HEK293T (cell line): ENCODE measurements at regions not wholly inside any gene's neighbourhood (a gene's known extent, or its start where the extent isn't known, plus 50 kb on each side); places are given as distances from the start of the nearest gene placed in this dataset.

Source experiments
- ARNT ChIP-seq: fragments of 450-650 bp; IDR thresholded peaks from 2 replicates; pipeline ENCODE4 v1.6.1; 2017; ENCODE audit warnings: mild to moderate bottlenecking
- BHLHE40 ChIP-seq: fragments of 450-650 bp; IDR thresholded peaks from 2 replicates; pipeline ENCODE4 v1.6.1; 2016; ENCODE audit warnings: mild to moderate bottlenecking, moderate library complexity, borderline replicate concordance
- CTBP1 ChIP-seq: fragments of 450-650 bp; IDR thresholded peaks from 2 replicates; pipeline ENCODE4 v1.6.1; 2016; ENCODE audit warnings: borderline replicate concordance
- ELF4 ChIP-seq: fragments of 450-650 bp; IDR thresholded peaks from 2 replicates; pipeline ENCODE4 v1.6.1; 2017; ENCODE audit warnings: antibody characterized with exemption
- FOXA1 ChIP-seq: fragments of 450-650 bp; IDR thresholded peaks from 2 replicates; pipeline ENCODE4 v1.6.1; 2016; ENCODE audit warnings: mild to moderate bottlenecking
- FOXK2 ChIP-seq: fragments of 450-650 bp; IDR thresholded peaks from 2 replicates; pipeline ENCODE4 v1.6.1; 2016; ENCODE audit warnings: mild to moderate bottlenecking
- FOXM1 ChIP-seq: fragments of 450-650 bp; IDR thresholded peaks from 2 replicates; pipeline ENCODE4 v1.6.1; 2017; ENCODE audit warnings: mild to moderate bottlenecking, borderline replicate concordance
- HDGF ChIP-seq: fragments of 450-650 bp; IDR thresholded peaks from 2 replicates; pipeline ENCODE4 v1.6.1; 2017; ENCODE audit warnings: antibody characterized with exemption, borderline replicate concordance
- LEF1 ChIP-seq: fragments of 450-650 bp; IDR thresholded peaks from 2 replicates; pipeline ENCODE4 v1.6.1; 2017; ENCODE audit warnings: mild to moderate bottlenecking, borderline replicate concordance
- PKNOX1 ChIP-seq: fragments of 450-650 bp; IDR thresholded peaks from 2 replicates; pipeline ENCODE4 v1.6.1; 2016
- SP1 ChIP-seq: fragments of 450-650 bp; IDR thresholded peaks from 2 replicates; pipeline ENCODE4 v1.6.1; 2017
- TARDBP ChIP-seq: fragments of 450-650 bp; IDR thresholded peaks from 2 replicates; pipeline ENCODE4 v1.6.1; 2016
- ZNF384 ChIP-seq: fragments of 450-650 bp; IDR thresholded peaks from 2 replicates; pipeline ENCODE4 v1.6.1; 2016

- TF ChIP-seq PKNOX1 (no peak), FOXK2 (no peak), FOXM1 (no peak), ARNT (no peak), LEF1 (no peak), ZNF384 (no peak), CTBP1 (no peak), SP1 (no peak), ELF4 (no peak), BHLHE40 (no peak), FOXA1 (no peak), TARDBP (no peak), HDGF (no peak)
Measured at GRCh38 chr2:239506961-239507360, 106.1 kb upstream of the HDAC4 start.
